Stomach smooth muscle (tissue), 2 donors: ENCODE measurements at regions not wholly inside any gene's neighbourhood (a gene's known extent, or its start where the extent isn't known, plus 50 kb on each side); places are given as distances from the start of the nearest gene placed in this dataset.
A peak's percentile ranks its signal among the peaks of the same experiment; 100 is the strongest.

Experiments
- H3K27ac ChIP-seq: one replicate; pipeline ENCODE4 v1.7.0; 2013; ENCODE audit warnings: mild to moderate bottlenecking, low read length, inconsistent platforms
- H3K27me3 ChIP-seq, 2 donors: one replicate each; pipeline ENCODE4 v1.7.0; 2013; ENCODE audit warnings: low read length in 2 of 2; ENCODE audit not compliant: insufficient read depth in 2 of 2, control insufficient read depth in 1 of 2
- H3K36me3 ChIP-seq, 2 donors: one replicate each; pipeline ENCODE4 v1.7.0; 2013; ENCODE audit warnings: low read length in 2 of 2; ENCODE audit not compliant: control insufficient read depth in 2 of 2, insufficient read depth in 2 of 2
- H3K4me1 ChIP-seq: one replicate; pipeline ENCODE4 v1.7.0; 2013; ENCODE audit warnings: low read length; ENCODE audit not compliant: control insufficient read depth, insufficient read depth
- H3K4me3 ChIP-seq, 2 donors: one replicate each; pipeline ENCODE4 v1.7.0; 2013; ENCODE audit warnings: low read length in 2 of 2
- H3K9ac ChIP-seq, 2 donors: one replicate each; pipeline ENCODE4 v1.7.0; 2013; ENCODE audit warnings: low read length in 2 of 2, mild to moderate bottlenecking in 1 of 2
- H3K9me3 ChIP-seq, 2 donors: one replicate each; pipeline ENCODE4 v1.7.0; 2013; ENCODE audit warnings: low read length in 2 of 2; ENCODE audit not compliant: control insufficient read depth in 2 of 2
- donor health status: healthy.
- donor health status: Pancreatic carcinoma.

GRCh38 chr14:58969951-58970751 is 218.3 kb upstream of the DAAM1 start:
- no peaks in the 10 kb centered on the region for H3K27me3 ChIP-seq
- H3K9ac ChIP-seq = peak overlapping the region in 1 of 2 donors; percentile 21
- no peak overlapping the region for H3K27ac ChIP-seq
- no peaks in the 10 kb centered on the region for H3K9me3 ChIP-seq
- no peak overlapping the region for H3K4me3 ChIP-seq
- no peaks in the 10 kb centered on the region for H3K36me3 ChIP-seq
- no peaks in the 10 kb centered on the region for H3K4me1 ChIP-seq

- H3K27ac ChIP-seq = no peak overlapping the region
- H3K9me3 ChIP-seq = no peaks in the 10 kb centered on the region
- H3K36me3 ChIP-seq = no peaks in the 10 kb centered on the region
- H3K4me3 ChIP-seq = no peak overlapping the region
- no peak overlapping the region for H3K9ac ChIP-seq
- H3K27me3 ChIP-seq = no peaks in the 10 kb centered on the region
- H3K4me1 ChIP-seq = no peaks in the 10 kb centered on the region
Measured at GRCh38 chr14:58972233-58973017, 216.0 kb upstream of the DAAM1 start.

GRCh38 chr14:58977366-58977765 is 211.1 kb upstream of the DAAM1 start:
- Histone ChIP-seq H3K27me3 (no peaks in the 10 kb centered on the region), H3K9ac (no peak overlapping the region), H3K36me3 (no peaks in the 10 kb centered on the region), H3K4me1 (no peaks in the 10 kb centered on the region), H3K4me3 (no peak overlapping the region), H3K27ac (no peak overlapping the region), H3K9me3 (no peaks in the 10 kb centered on the region)

GRCh38 chr14:58978343-58978742 is 210.1 kb upstream of the DAAM1 start:
- no peak overlapping the region for H3K4me3 ChIP-seq
- H3K9me3 ChIP-seq = no peaks in the 10 kb centered on the region
- no peaks in the 10 kb centered on the region for H3K4me1 ChIP-seq
- H3K27me3 ChIP-seq = no peaks in the 10 kb centered on the region
- no peaks in the 10 kb centered on the region for H3K36me3 ChIP-seq
- no peak overlapping the region for H3K27ac ChIP-seq
- H3K9ac ChIP-seq = no peak overlapping the region

- Histone ChIP-seq H3K9ac (no peak overlapping the region), H3K9me3 (no peaks in the 10 kb centered on the region), H3K36me3 (no peaks in the 10 kb centered on the region), H3K27me3 (no peaks in the 10 kb centered on the region), H3K4me3 (no peak overlapping the region), H3K4me1 (no peaks in the 10 kb centered on the region), H3K27ac (no peak overlapping the region)
Measured at GRCh38 chr14:58979325-58979724, 209.1 kb upstream of the DAAM1 start.

- Histone ChIP-seq H3K27ac (no peak overlapping the region), H3K4me1 (no peaks in the 10 kb centered on the region), H3K36me3 (no peaks in the 10 kb centered on the region), H3K27me3 (no peaks in the 10 kb centered on the region), H3K9me3 (no peaks in the 10 kb centered on the region), H3K9ac (no peak overlapping the region), H3K4me3 (no peak overlapping the region)
Measured at GRCh38 chr14:58981840-58982239, 206.6 kb upstream of the DAAM1 start.

GRCh38 chr14:58985786-58986185 is 202.7 kb upstream of the DAAM1 start:
- no peaks in the 10 kb centered on the region for H3K4me1 ChIP-seq
- H3K9me3 ChIP-seq = no peaks in the 10 kb centered on the region
- no peaks in the 10 kb centered on the region for H3K27me3 ChIP-seq

GRCh38 chr14:58987591-58987990 is 200.9 kb upstream of the DAAM1 start:
- H3K27ac ChIP-seq = no peak overlapping the region
- H3K9ac ChIP-seq = no peak overlapping the region
- no peaks in the 10 kb centered on the region for H3K4me1 ChIP-seq
- no peak overlapping the region for H3K4me3 ChIP-seq
- H3K9me3 ChIP-seq = no peaks in the 10 kb centered on the region
- H3K27me3 ChIP-seq = no peaks in the 10 kb centered on the region
- no peaks in the 10 kb centered on the region for H3K36me3 ChIP-seq

More at GRCh38 chr14:58985786-58986185, 202.7 kb upstream of the DAAM1 start:
- H3K36me3 ChIP-seq = no peaks in the 10 kb centered on the region
- H3K4me3 ChIP-seq = no peak overlapping the region
- H3K9ac ChIP-seq = no peak overlapping the region
- H3K27ac ChIP-seq = no peak overlapping the region

GRCh38 chr14:58992935-58993334 is 195.5 kb upstream of the DAAM1 start:
- no peaks in the 10 kb centered on the region for H3K4me1 ChIP-seq
- H3K9me3 ChIP-seq = no peaks in the 10 kb centered on the region
- no peaks in the 10 kb centered on the region for H3K27me3 ChIP-seq
- H3K36me3 ChIP-seq = no peaks in the 10 kb centered on the region
- H3K4me3 ChIP-seq = no peak overlapping the region
- no peak overlapping the region for H3K27ac ChIP-seq
- H3K9ac ChIP-seq = no peak overlapping the region

- H3K4me1 ChIP-seq = no peaks in the 10 kb centered on the region
- H3K4me3 ChIP-seq = no peak overlapping the region
- H3K9me3 ChIP-seq = no peaks in the 10 kb centered on the region
- no peaks in the 10 kb centered on the region for H3K27me3 ChIP-seq
- H3K9ac ChIP-seq = no peak overlapping the region
- H3K36me3 ChIP-seq = no peaks in the 10 kb centered on the region
- no peak overlapping the region for H3K27ac ChIP-seq
Measured at GRCh38 chr14:58994130-58994529, 194.3 kb upstream of the DAAM1 start.

GRCh38 chr14:59004012-59004411 is 184.5 kb upstream of the DAAM1 start:
- Histone ChIP-seq H3K4me3 (no peak overlapping the region), H3K27ac (no peak overlapping the region), H3K9ac (no peak overlapping the region), H3K36me3 (no peaks in the 10 kb centered on the region), H3K4me1 (no peaks in the 10 kb centered on the region), H3K27me3 (no peaks in the 10 kb centered on the region), H3K9me3 (no peaks in the 10 kb centered on the region)
